GM18868 (cell line): ENCODE measurements at regions not wholly inside any gene's neighbourhood (a gene's known extent, or its start where the extent isn't known, plus 50 kb on each side); places are given as distances from the start of the nearest gene placed in this dataset.

Experiments used
- ATAC-seq: cut with Tn5 transposase; IDR thresholded peaks from one replicate; pipeline ENCODE4 v1.9.1; 2021; ENCODE audit warnings: mild to moderate bottlenecking, moderate library complexity; ENCODE audit not compliant: unreplicated experiment

- ATAC-seq: no peak
These were observed 155.1 kb upstream of the WSCD2 start for GRCh38 chr12:107973950-107974349.

GRCh38 chr12:107976331-107976730, 152.8 kb upstream of the WSCD2 start:
- no peak for ATAC-seq

- no peak for ATAC-seq
These were observed 150.9 kb upstream of the WSCD2 start for GRCh38 chr12:107978201-107978600.

- no peak for ATAC-seq
These were observed 150.4 kb upstream of the WSCD2 start for GRCh38 chr12:107978641-107979040.

DNA sequence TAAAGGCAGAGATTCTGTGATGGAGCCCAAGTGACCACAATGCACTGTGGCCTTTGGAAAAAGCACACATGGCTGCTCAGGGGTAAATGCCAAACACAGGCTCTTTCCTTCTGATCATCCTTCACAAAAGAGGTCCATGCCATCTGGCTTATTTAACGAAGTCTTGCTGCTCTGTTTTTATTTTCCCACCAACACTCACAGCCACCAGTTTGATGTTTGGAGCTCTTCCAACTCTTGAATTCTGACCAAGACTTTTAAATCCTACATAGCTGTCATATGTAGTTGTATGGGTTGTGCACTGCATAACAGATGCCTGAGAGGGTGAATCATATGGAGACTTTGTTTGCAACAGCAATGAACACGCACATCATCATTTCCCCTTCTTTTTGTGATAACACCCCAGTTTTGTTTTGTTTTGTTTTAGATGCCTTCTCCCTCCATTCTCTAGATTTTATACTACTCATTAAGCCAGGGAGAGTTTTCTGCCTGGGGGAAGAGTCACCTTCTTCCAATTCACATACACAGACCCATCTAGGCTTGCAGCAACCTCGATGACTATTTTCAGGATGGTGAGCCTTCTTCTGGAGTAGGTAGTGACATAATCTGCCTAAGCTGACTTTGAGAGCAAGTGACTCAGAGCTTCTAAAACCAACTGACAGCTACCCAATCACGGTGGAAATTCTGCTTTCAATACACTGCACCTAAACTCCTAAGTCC, 145.2 kb upstream of the WSCD2 start:
- no peak for ATAC-seq

DNA sequence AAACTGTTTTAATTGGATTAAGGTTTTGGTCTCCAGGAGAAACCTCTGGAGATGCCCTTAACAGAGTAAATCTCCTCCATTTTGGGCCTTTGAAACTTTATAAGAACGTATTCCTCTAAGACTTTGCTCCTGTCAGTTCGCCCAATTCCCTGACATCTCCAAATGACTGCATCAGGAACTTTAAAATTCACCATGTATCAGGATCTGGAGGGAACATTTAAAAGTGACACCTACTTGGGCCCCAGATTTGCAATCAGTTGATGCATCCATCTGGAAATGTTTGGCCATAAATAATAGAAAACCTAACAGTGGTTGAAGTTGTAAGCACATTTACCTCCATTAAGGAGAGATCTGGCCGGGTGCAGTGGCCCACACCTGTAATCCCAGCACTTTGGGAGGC, 144.1 kb upstream of the WSCD2 start:
- no peak for ATAC-seq

DNA sequence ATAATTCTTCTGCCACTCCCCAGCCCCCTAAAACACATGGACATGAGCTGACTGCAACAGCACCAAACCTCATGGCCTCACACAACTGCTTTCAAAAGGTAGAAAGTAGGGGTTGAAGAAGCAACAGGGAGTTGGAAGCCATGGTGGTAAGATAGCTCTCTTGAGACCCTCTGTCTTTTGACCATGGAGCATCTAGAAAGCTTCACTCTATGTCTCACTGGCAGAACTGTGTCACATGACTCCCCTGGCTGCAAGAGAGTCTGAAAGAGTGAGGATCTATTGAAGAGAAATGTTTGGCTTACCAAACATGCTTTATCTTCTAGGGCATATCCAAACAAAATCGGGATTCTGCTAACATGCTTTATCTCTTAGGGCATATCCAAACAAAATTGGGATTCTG, 142.9 kb upstream of the WSCD2 start:
- ATAC-seq: no peak

- ATAC-seq: no peak
These were observed 138.8 kb upstream of the WSCD2 start for GRCh38 chr12:107990325-107990724.

GRCh38 chr12:107992029-107992428, 137.1 kb upstream of the WSCD2 start:
- ATAC-seq: no peak

DNA sequence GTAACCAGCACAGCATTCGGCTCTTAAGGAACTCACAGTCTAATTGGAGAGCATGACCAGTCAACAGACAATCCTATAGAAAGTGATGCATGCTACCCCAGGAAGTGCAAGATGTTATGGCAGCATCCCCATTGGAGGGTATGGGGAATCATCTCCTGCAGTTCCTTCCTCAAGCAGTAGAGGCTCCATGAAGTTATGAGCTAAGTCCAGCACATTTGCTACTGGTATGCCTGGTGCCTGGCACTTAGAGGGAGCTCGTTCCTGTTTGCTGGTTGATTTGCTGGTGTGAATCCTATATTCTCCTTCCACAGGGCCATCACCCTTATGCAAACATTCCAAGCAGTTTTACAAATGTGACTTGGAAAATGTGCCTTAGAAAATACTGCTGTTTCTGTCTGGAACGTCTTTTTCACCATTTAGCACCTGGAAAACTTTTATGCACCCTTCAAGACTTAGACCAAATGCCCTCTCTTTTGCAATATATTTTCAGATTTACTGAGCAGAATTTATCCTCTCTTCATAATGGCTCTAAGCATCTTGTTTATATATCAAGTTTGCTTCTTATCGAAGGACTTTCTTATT, 136.1 kb upstream of the WSCD2 start:
- peak; percentile 71 for ATAC-seq

DNA sequence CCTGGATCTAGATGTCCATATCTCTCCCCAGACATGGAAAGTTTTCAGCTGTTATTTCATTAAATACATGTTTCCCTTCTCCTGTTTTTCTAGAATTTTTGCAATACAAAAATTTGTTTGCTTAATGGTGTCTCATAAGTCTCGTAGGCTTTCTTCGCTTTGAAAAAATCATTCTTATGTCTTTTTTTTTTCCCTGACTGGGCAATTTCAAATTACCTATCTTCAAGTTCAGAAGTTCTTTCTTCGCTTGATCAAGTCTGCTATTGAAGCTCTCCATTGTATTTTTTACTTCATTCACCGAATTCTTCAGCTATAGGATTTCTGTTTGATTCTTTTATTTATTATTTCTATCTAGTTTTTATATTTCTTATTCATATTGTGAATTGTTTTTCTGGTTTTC, 130.2 kb upstream of the WSCD2 start:
- ATAC-seq: no peak

DNA sequence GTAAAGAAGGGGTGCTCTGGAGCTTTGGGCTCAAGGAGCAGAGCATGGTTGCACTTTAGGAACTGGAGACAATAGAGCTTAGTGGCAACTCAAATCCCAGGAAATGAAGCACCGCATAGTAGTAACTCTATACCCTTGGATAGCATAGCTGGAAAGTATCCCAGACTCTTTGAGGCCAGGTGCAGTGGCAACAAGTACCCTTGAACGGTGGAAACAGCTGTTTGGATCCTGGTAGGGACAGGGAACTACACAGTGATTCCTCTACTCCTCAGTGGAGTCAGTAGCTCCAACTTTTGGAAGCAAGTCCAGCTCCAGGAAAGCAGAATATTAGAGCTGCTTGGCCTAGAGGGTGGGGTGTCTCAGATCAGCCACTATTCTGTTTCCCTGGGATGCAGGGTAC, 129.0 kb upstream of the WSCD2 start:
- no peak for ATAC-seq

- no peak for ATAC-seq
These were observed 124.8 kb upstream of the WSCD2 start for GRCh38 chr12:108004319-108004718.

GRCh38 chr12:108008163-108008905, 120.8 kb upstream of the WSCD2 start:
- ATAC-seq: no peak

DNA sequence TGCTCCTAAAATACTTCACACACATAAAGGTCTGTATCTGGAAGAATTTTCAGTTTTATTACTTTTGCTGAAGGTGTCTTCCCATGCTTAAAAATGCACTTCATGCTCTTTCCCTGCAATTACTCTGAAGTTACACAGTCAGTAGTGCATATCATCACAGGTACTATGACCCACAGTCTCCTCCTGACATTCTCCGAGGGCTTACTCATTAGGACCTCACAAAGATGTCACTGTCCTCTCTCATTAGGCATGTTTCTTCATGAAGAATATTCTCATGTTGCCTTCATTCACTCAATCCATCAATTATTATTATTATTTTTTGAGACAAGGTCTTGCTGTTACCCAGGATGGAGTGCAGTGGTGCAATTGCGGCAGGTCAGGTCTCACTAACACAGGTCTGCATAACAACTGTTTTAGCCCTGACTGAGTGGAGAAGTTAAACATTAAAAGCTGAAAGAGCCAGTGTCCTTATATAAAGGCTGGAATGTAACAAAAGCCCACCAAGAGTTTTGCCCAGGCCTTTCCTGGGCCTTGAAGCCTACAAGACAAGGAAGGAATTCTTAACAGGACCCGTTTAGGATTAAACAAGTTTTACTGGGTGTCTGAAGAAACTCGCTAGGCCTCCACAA, 119.5 kb upstream of the WSCD2 start:
- no peak for ATAC-seq

DNA sequence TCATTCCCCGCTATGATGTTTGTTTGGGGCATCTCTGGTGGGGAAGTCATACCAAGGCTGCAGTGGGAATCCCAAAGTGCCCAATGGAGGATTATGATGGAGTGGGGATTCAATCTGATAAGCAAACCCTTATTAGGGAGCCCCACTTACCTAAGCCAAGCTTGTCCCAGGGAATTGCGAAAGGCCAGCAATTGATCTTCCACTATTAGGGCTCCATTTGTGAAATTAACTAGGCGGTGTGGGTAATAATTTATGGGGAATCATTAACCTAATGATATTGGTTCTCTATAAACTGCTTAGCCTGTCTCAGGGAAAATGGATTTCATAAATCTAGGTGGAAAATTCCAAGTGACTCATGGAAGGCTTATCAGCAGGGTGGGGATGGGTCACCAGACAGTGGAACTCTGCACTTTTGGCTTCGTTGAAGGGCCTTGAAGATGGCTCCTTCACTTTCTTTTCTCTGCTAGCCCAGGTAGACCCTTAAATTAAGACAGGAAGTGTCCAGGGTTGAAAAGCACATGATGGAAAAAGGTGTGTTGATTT, 113.0 kb upstream of the WSCD2 start:
- ATAC-seq: no peak

DNA sequence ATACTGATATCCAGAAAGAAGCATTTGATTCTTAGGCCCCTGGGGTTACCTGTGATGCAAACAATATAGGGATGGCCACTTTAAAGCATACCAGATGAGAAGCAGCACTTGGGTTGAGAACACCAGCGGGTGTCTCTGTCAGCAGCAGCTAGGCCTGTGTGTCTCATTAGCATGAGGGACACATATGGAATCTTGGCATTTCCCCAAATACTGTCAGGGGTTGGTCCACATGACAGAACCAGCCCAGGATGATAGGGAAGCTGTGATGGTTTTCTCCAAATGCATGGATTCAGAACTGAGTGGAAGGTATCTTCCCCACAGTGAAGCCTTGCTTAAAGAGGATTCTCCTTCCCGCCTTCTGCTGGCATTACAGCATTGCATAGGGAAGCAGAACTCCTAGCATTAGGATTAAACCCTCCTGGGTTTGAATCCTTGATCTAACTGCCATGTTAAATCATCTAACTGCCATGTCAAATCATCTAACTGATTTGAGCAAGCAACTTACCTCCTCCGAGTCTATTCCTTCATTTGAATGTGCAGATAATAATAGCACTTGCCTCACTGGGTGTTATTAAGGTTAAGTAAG, 111.5 kb upstream of the WSCD2 start:
- ATAC-seq: no peak

DNA sequence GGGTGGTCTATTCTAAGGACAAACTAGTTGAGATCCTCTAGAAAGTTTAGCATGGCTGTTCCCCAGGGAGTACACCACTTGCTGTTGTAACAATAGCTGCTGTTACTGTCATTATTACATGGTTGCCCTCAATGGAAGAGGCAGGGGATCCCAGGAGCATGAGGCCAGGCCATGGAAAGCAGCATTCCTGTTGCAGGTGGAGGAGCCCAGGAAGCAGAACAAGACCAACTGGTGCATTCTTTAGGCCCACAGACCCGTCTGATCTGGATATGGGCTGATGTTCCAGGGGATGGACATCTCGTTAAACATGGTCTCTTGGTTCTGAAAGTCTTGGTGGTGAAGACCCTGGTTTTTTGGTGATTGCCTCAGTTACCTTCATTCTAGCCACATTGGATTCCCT, 109.2 kb upstream of the WSCD2 start:
- no peak for ATAC-seq

DNA sequence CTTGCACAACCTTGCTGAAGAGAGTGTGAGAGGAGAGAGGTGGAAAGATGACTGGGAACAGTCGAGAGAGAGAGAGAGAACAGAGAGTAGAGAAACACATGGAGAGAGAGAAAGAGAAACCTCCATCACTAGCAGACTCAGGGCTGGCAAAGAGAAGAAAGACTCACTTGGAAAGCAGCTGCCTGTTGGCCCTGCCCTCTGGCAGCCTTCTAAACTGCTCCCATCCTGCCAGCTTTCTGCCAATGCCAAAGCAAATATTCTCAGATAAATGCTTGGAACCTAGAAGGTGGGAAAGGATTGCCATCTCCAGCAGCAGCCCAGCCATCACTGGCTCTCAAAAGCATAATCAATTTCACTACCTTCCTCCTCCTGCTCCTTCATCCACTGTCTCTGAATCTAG, 107.9 kb upstream of the WSCD2 start:
- no peak for ATAC-seq

DNA sequence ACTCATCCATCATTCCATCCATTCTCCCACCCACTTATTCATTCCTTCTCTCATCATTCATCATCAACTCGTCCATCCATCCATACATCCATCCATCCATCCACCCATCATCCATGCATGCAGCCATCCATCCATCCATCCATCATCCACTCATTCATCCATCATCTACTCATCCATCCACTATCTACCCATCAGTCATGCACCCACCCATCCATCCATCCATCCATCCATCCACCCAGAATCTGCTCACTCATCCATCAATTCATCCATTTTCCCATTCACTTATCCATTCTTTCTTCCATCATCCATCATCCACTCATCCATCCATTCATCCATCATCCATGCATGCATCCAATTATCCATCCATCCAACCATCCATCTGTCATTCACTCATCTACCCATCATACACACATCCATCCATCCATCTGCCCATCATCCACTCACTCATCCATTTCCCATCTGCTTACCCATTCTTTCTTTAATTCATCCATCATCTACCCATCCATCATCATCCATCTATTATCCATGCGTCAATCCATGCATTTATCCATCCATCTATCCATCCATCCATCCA, 107.1 kb upstream of the WSCD2 start:
- no peak for ATAC-seq
